LNCaP clone FGC (cell line): ENCODE measurements at regions not wholly inside any gene's neighbourhood (a gene's known extent, or its start where the extent isn't known, plus 50 kb on each side); places are given as distances from the start of the nearest gene placed in this dataset.

ENCODE experiments used
- DNase-seq: peaks from one replicate; pipeline ENCODE4 v3.0.0-alpha.2; 2011; ENCODE audit warnings: low read depth
- H3K4me3 ChIP-seq: 2 replicates; pipeline ENCODE4 v1.5.1; 2011; ENCODE audit warnings: mild to moderate bottlenecking, low read depth, low read length, control low read depth
- CTCF ChIP-seq: IDR thresholded peaks from 2 replicates; pipeline ENCODE4 v1.5.1; 2012; ENCODE audit warnings: mild to moderate bottlenecking; ENCODE audit not compliant: control insufficient read depth, insufficient read depth; ENCODE audit errors: extremely low read depth

- DNase-seq: no peak
Measured at GRCh38 chr3:59424268-59425010, 374.6 kb upstream of the CFAP20DC start.

GRCh38 chr3:59423707-59424106 lies 373.9 kb upstream of the CFAP20DC start:
- TF ChIP-seq CTCF: no peak
- DNase-seq: no peak
- H3K4me3 ChIP-seq: no peak overlapping the region

More at GRCh38 chr3:59424268-59425010, 374.6 kb upstream of the CFAP20DC start:
- H3K4me3 ChIP-seq: no peak overlapping the region
- TF ChIP-seq CTCF: no peak

GRCh38 chr3:59422312-59422711 lies 372.5 kb upstream of the CFAP20DC start:
- no peak for TF ChIP-seq CTCF
- no peak for DNase-seq
- H3K4me3 ChIP-seq: no peak overlapping the region

GRCh38 chr3:59418836-59419235 lies 369.0 kb upstream of the CFAP20DC start:
- DNase-seq: no peak
- no peak for TF ChIP-seq CTCF

GRCh38 chr3:59412516-59412915 lies 362.7 kb upstream of the CFAP20DC start:
- no peak for DNase-seq
- TF ChIP-seq CTCF: no peak
- no peak overlapping the region for H3K4me3 ChIP-seq

More at GRCh38 chr3:59418836-59419235, 369.0 kb upstream of the CFAP20DC start:
- H3K4me3 ChIP-seq: no peak overlapping the region

- TF ChIP-seq CTCF: no peak
- no peak overlapping the region for H3K4me3 ChIP-seq
- no peak for DNase-seq
Measured at GRCh38 chr3:59411694-59412093, 361.9 kb upstream of the CFAP20DC start.

GRCh38 chr3:59411186-59411585 lies 361.4 kb upstream of the CFAP20DC start:
- no peak for DNase-seq
- no peak overlapping the region for H3K4me3 ChIP-seq
- no peak for TF ChIP-seq CTCF
